Esophagus muscularis mucosa (tissue), 3 donors: ENCODE measurements at regions not wholly inside any gene's neighbourhood (a gene's known extent, or its start where the extent isn't known, plus 50 kb on each side); places are given as distances from the start of the nearest gene placed in this dataset.

Source experiments
- POLR2A ChIP-seq: fragments of 450-650 bp; IDR thresholded peaks from one replicate; pipeline ENCODE4 v1.6.1; 2017; ENCODE audit warnings: antibody characterized with exemption, moderate library complexity, mild to moderate bottlenecking, low read depth
- POLR2AphosphoS5 ChIP-seq, 2 donors: sonication (generic); formaldehyde crosslinking; IDR thresholded peaks; one replicate each; pipeline ENCODE4 v1.6.1; 2017; ENCODE audit warnings: antibody characterized with exemption in 2 of 2
- TF ChIP-seq, protein P1 (sequence below), 3 experiments: fragments of 200-600 bp in 2 of 3; fragments of 450-650 bp in 1 of 3; sonication (generic) in 2 of 3; IDR thresholded peaks; one replicate each; pipeline ENCODE4 v1.5.1; 2017 to 2019; ENCODE audit warnings: antibody characterized with exemption in 3 of 3, mild to moderate bottlenecking in 2 of 3, moderate library complexity in 1 of 3

DNA sequence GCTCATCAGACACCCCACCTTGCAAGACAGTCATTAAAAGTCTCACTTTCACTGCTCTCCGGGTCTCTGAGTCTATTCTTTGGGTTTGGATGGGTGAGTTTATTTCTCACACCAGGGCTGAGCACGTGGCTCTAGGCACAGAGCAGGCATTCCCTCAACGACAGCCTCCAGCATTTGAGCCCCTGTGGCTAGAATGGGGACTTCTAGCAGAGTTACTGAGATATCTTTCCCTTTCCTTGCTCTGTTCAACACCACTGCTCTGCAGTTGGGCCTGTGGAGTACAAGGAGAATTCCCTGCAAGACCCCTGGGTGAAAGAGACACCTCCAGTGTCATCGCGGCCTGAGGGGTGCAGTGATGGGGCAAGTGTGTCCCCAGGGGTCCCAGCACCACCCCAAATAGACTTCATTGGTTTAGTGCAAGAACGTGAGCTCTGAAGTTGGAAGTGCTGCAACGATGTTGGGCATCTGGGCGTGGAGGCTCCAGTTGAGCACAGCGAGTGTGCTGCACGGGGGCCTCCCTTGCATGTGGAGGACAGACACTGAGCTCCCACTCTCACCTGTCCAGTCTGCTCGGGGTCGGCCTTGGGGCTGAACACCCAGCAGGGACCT lies 184.1 kb upstream of the HS6ST1 start:
- TF ChIP-seq, protein P1, sequence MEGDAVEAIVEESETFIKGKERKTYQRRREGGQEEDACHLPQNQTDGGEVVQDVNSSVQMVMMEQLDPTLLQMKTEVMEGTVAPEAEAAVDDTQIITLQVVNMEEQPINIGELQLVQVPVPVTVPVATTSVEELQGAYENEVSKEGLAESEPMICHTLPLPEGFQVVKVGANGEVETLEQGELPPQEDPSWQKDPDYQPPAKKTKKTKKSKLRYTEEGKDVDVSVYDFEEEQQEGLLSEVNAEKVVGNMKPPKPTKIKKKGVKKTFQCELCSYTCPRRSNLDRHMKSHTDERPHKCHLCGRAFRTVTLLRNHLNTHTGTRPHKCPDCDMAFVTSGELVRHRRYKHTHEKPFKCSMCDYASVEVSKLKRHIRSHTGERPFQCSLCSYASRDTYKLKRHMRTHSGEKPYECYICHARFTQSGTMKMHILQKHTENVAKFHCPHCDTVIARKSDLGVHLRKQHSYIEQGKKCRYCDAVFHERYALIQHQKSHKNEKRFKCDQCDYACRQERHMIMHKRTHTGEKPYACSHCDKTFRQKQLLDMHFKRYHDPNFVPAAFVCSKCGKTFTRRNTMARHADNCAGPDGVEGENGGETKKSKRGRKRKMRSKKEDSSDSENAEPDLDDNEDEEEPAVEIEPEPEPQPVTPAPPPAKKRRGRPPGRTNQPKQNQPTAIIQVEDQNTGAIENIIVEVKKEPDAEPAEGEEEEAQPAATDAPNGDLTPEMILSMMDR (IDR thresholded peaks at IDR 0.05), result no peak
- no peak for TF ChIP-seq POLR2AphosphoS5 (IDR thresholded peaks at IDR 0.05)
- no peak for TF ChIP-seq POLR2A
